ENCODE measurements at regions not wholly inside any gene's neighbourhood (a gene's known extent, or its start where the extent isn't known, plus 50 kb on each side); places are given as distances from the start of the nearest gene placed in this dataset.

- Histone ChIP-seq H3K9ac (ENCODE audit: low read length) (no peak overlapping the region), H3K4me1 (ENCODE audit: insufficient read depth, low read length, severe bottlenecking) (no peaks in the 10 kb centered on the region), H4K20me1 (ENCODE audit: insufficient read depth, low read length) (no peaks in the 10 kb centered on the region), H3K4me3 (ENCODE audit: low read depth, low read length, poor library complexity, severe bottlenecking) (no peak overlapping the region), H3K9me2 (ENCODE audit: low read depth, low read length) (no peaks in the 10 kb centered on the region), H3F3A (ENCODE audit: insufficient read depth, low read length) (no peaks in the 10 kb centered on the region), H3K36me3 (ENCODE audit: insufficient read depth, low read length) (no peaks in the 10 kb centered on the region), H3K27ac (ENCODE audit: low read depth, low read length, poor library complexity, severe bottlenecking) (no peak overlapping the region), H3K4me2 (ENCODE audit: low read length) (no peak overlapping the region), H2AFZ (ENCODE audit: low read length) (no peak overlapping the region), H3K79me2 (ENCODE audit: insufficient read depth, low read length) (no peaks in the 10 kb centered on the region), H3K9me3 (ENCODE audit: low read length) (no peaks in the 10 kb centered on the region), H3K27me3 (ENCODE audit: insufficient read depth, low read length) (no peaks in the 10 kb centered on the region)
- TF ChIP-seq EZH2 (IDR thresholded peaks at IDR 0.05; ENCODE audit: borderline replicate concordance, low read length) (no peak), CTCF (IDR thresholded peaks at IDR 0.05; ENCODE audit: low read length) (no peak)
Measured at GRCh38 chr18:55647331-55647730, 59.3 kb upstream of the TCF4 start.

- Histone ChIP-seq H3K27me3 (ENCODE audit: insufficient read depth, low read length) (no peaks in the 10 kb centered on the region), H3F3A (ENCODE audit: insufficient read depth, low read length) (no peaks in the 10 kb centered on the region), H3K27ac (ENCODE audit: low read depth, low read length, poor library complexity, severe bottlenecking) (no peak overlapping the region), H3K9me3 (ENCODE audit: low read length) (peaks cover 4% of the 10 kb centered on the region; the same call in 1 of the 2 replicates), H3K4me2 (ENCODE audit: low read length) (no peak overlapping the region), H2AFZ (ENCODE audit: low read length) (no peak overlapping the region), H4K20me1 (ENCODE audit: insufficient read depth, low read length) (no peaks in the 10 kb centered on the region), H3K4me1 (ENCODE audit: insufficient read depth, low read length, severe bottlenecking) (no peaks in the 10 kb centered on the region), H3K9ac (ENCODE audit: low read length) (no peak overlapping the region), H3K4me3 (ENCODE audit: low read depth, low read length, poor library complexity, severe bottlenecking) (no peak overlapping the region), H3K9me2 (ENCODE audit: low read depth, low read length) (no peaks in the 10 kb centered on the region; the same call in 1 of the 2 replicates), H3K79me2 (ENCODE audit: insufficient read depth, low read length) (no peaks in the 10 kb centered on the region), H3K36me3 (ENCODE audit: insufficient read depth, low read length) (no peaks in the 10 kb centered on the region)
- TF ChIP-seq CTCF (IDR thresholded peaks at IDR 0.05; ENCODE audit: low read length) = no peak
- TF ChIP-seq EZH2 (IDR thresholded peaks at IDR 0.05; ENCODE audit: borderline replicate concordance, low read length) = no peak
Measured at GRCh38 chr18:55642191-55642590, 54.2 kb upstream of the TCF4 start.

- Histone ChIP-seq H3K9me3 (ENCODE audit: low read length) (peaks cover 4% of the 10 kb centered on the region; the same call in 1 of the 2 replicates), H4K20me1 (ENCODE audit: insufficient read depth, low read length) (no peaks in the 10 kb centered on the region), H3K9me2 (ENCODE audit: low read depth, low read length) (no peaks in the 10 kb centered on the region; the same call in 1 of the 2 replicates), H2AFZ (ENCODE audit: low read length) (no peak overlapping the region), H3K27ac (ENCODE audit: low read depth, low read length, poor library complexity, severe bottlenecking) (no peak overlapping the region), H3K27me3 (ENCODE audit: insufficient read depth, low read length) (no peaks in the 10 kb centered on the region), H3K36me3 (ENCODE audit: insufficient read depth, low read length) (no peaks in the 10 kb centered on the region), H3K9ac (ENCODE audit: low read length) (no peak overlapping the region), H3F3A (ENCODE audit: insufficient read depth, low read length) (no peaks in the 10 kb centered on the region), H3K79me2 (ENCODE audit: insufficient read depth, low read length) (no peaks in the 10 kb centered on the region), H3K4me3 (ENCODE audit: low read depth, low read length, poor library complexity, severe bottlenecking) (no peak overlapping the region), H3K4me2 (ENCODE audit: low read length) (no peak overlapping the region), H3K4me1 (ENCODE audit: insufficient read depth, low read length, severe bottlenecking) (no peaks in the 10 kb centered on the region)
- TF ChIP-seq CTCF (IDR thresholded peaks at IDR 0.05; ENCODE audit: low read length) (no peak), EZH2 (IDR thresholded peaks at IDR 0.05; ENCODE audit: borderline replicate concordance, low read length) (no peak)
Measured at GRCh38 chr18:55641486-55641885, 53.5 kb upstream of the TCF4 start.

All from OCI-LY1 (cell line).